Adrenal gland (tissue), 9 donors: ENCODE measurements at regions not wholly inside any gene's neighbourhood (a gene's known extent, or its start where the extent isn't known, plus 50 kb on each side); places are given as distances from the start of the nearest gene placed in this dataset.

Source experiments
- DNase-seq, 7 donors: peaks; one replicate each; pipeline ENCODE4 v3.0.0-alpha.2; 2019 to 2020
- H3K27ac ChIP-seq, 5 donors: fragments of 200-600 bp; sonication (generic) in 4 of 5; 1 replicate in 3 of 5; 2 replicates in 2 of 5; pipeline versions ENCODE4 v1.5.1 to v1.8.0; 2016 to 2020; ENCODE audit warnings: mild to moderate bottlenecking in 1 of 5
- H3K27me3 ChIP-seq: fragments of 200-600 bp; 2 replicates; pipeline ENCODE4 v1.8.0; 2021
- H3K36me3 ChIP-seq, 2 donors: fragments of 200-600 bp; replicated peaks in 1 of 2; 1 replicate in 1 of 2; 2 replicates in 1 of 2; pipeline versions ENCODE4 v1.5.1 to v1.8.0; 2018 to 2022
- H3K4me1 ChIP-seq, 2 donors: fragments of 200-600 bp; replicated peaks in 1 of 2; 1 replicate in 1 of 2; 2 replicates in 1 of 2; pipeline versions ENCODE4 v1.5.1 to v1.8.0; 2018 to 2021
- H3K4me3 ChIP-seq, 4 donors: fragments of 200-600 bp; sonication (generic) in 3 of 4; one replicate each; pipeline ENCODE4 v1.5.1; 2016 to 2018
- H3K9me3 ChIP-seq, 3 donors: fragments of 200-600 bp; sonication (generic) in 1 of 3; replicated peaks in 1 of 3; 1 replicate in 2 of 3; 2 replicates in 1 of 3; pipeline versions ENCODE4 v1.5.1 to v1.8.0; 2016 to 2021
- POLR2A ChIP-seq, 2 donors: fragments of 450-650 bp; IDR thresholded peaks; one replicate each; pipeline ENCODE4 v1.6.1; 2017; ENCODE audit warnings: antibody characterized with exemption in 2 of 2, mild to moderate bottlenecking in 2 of 2, moderate library complexity in 1 of 2
- WGBS, 4 donors: extraction: QIAGEN DNeasy Blood & Tissue Kit in 2 of 4; methylation state at CpG; one replicate each; pipeline versions ENCODE4 v1.1.5 to v1.1.7; 2013 to 2017; 5-methylcytosine and 5-hydroxymethylcytosine counted together
- intact Hi-C, 2 donors: fragments of 100-400 bp; cut with DNase I; formaldehyde crosslinking; loops; one replicate each; pipeline versions ENCODE4 v1.14.1 to v1.15.0; 2022 to 2023
- TF ChIP-seq, protein P1 (sequence below), 6 experiments: fragments of 450-650 bp in 4 of 6; fragments of 200-600 bp in 2 of 6; sonication (generic) in 1 of 6; IDR thresholded peaks; 1 replicate in 5 of 6; 2 replicates in 1 of 6; pipeline versions ENCODE4 v1.5.1 to v1.8.0; 2016 to 2021; ENCODE audit warnings: antibody characterized with exemption in 6 of 6, mild to moderate bottlenecking in 2 of 6, moderate library complexity in 1 of 6
- donor health status: healthy with polysubstance abuse.
- donor health status: Bipolar disorder and iron deficiency.
- donor health status: DM: yes; HTN: yes; CAD: no.
- donor health status: DM: no; HTN: no; CAD: no.
- donor health status: DM: no; HTN: no; CAD: no.

GRCh38 chr12:115440438-115440837 lies 756.5 kb upstream of the TBX3 start:
- Histone ChIP-seq H3K27ac (no peak overlapping the region), H3K9me3 (no peaks in the 10 kb centered on the region), H3K4me3 (no peak overlapping the region), H3K27me3 (no peaks in the 10 kb centered on the region), H3K36me3 (no peaks in the 10 kb centered on the region), H3K4me1 (peaks cover 8 to 9% of the 10 kb centered on the region in 2 donors)
- TF ChIP-seq POLR2A (IDR thresholded peaks at IDR 0.05) = no peak
- TF ChIP-seq, protein P1, sequence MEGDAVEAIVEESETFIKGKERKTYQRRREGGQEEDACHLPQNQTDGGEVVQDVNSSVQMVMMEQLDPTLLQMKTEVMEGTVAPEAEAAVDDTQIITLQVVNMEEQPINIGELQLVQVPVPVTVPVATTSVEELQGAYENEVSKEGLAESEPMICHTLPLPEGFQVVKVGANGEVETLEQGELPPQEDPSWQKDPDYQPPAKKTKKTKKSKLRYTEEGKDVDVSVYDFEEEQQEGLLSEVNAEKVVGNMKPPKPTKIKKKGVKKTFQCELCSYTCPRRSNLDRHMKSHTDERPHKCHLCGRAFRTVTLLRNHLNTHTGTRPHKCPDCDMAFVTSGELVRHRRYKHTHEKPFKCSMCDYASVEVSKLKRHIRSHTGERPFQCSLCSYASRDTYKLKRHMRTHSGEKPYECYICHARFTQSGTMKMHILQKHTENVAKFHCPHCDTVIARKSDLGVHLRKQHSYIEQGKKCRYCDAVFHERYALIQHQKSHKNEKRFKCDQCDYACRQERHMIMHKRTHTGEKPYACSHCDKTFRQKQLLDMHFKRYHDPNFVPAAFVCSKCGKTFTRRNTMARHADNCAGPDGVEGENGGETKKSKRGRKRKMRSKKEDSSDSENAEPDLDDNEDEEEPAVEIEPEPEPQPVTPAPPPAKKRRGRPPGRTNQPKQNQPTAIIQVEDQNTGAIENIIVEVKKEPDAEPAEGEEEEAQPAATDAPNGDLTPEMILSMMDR (IDR thresholded peaks at IDR 0.05) = no peak
- 45 to 73% (median 50%) methylated on average over 2 to 3 of the region's 3 CpGs for WGBS, 4 donors
- peak; percentile 54 to 75 (median 67) for DNase-seq
- intact Hi-C loops = no loop called here

DNA sequence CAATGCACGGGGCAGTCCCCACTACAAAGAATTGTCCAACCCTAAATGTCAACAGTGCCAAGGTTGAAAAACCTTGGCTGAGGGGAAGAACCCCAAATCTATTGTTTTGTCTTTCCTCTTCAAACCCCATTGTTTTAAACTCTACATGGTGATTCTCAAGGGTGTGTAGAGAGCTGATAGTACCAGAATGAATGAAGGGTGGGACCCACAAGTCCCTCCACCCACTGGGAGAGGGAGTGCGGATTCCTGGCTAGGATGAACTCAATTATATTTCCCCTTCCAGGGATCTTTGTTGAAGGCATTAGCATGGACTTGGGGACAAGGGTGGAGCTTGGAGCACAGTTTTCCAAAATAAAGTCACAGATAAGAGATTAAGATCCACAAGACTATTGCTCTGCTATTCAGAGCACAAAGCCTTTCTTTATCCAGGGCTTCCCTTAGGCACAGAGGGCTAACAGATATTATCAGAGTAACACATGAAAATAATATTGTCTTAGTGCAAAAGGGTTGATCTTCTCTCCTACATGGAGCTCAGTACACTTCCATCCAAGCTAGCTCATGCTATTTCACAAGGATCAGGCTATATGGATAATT lies 755.1 kb upstream of the TBX3 start:
- intact Hi-C loops = no loop called here
- DNase-seq = no peak
- no peak for TF ChIP-seq POLR2A (IDR thresholded peaks at IDR 0.05)
- TF ChIP-seq, protein P1 (IDR thresholded peaks at IDR 0.05) = no peak

DNA sequence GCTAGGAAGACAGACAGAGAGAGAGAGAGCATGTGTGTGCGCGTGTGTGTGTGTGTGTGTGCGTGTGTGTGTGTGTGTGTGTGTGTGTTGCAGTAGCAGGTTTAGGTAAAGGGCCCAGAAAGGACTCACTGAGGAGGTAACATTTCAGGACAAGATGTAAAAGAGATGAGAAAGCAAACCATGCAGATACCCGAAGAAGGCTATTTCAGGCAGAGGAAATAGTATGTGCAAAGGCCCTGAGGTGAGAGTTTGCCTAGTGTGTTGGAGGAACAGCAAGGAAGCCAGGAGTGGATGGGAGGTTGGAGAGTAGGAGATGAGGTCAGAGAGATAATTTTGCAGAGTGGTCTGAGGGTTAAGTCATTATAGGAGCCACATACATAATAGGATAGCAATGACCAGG lies 754.3 kb upstream of the TBX3 start:
- intact Hi-C loops = no loop called here
- Histone ChIP-seq H3K4me1 (peaks cover 8 to 9% of the 10 kb centered on the region in 2 donors), H3K27me3 (no peaks in the 10 kb centered on the region), H3K27ac (no peak overlapping the region), H3K36me3 (no peaks in the 10 kb centered on the region), H3K9me3 (no peaks in the 10 kb centered on the region), H3K4me3 (no peak overlapping the region)
- no peak for DNase-seq
- no peak for TF ChIP-seq POLR2A (IDR thresholded peaks at IDR 0.05)
- TF ChIP-seq, protein P1 (IDR thresholded peaks at IDR 0.05) = no peak
- 78 to 96% (median 93%) methylated on average over 4 of the region's 4 CpGs for WGBS, 4 donors

More for the DNA sequence above, 755.1 kb upstream of the TBX3 start:
- Histone ChIP-seq H3K4me1 (peaks cover 8 to 9% of the 10 kb centered on the region in 2 donors), H3K27ac (no peak overlapping the region), H3K27me3 (no peaks in the 10 kb centered on the region), H3K36me3 (no peaks in the 10 kb centered on the region), H3K9me3 (no peaks in the 10 kb centered on the region), H3K4me3 (no peak overlapping the region)
- WGBS, 4 donors = 78 to 96% (median 85%) methylated on average over 2 of the region's 2 CpGs

GRCh38 chr12:115437061-115437567 lies 753.1 kb upstream of the TBX3 start:
- H3K27me3 ChIP-seq = no peaks in the 10 kb centered on the region
- no peak overlapping the region for H3K4me3 ChIP-seq
- peak; percentile 61 to 81 (median 72) for DNase-seq
- H3K36me3 ChIP-seq = no peaks in the 10 kb centered on the region
- intact Hi-C loops = no loop called here
- peaks cover 8 to 9% of the 10 kb centered on the region in 2 donors for H3K4me1 ChIP-seq
- H3K27ac ChIP-seq = peak overlapping the region in 3 of 5 donors; percentile 12 to 60 (median 33)
- H3K9me3 ChIP-seq = no peaks in the 10 kb centered on the region
- TF ChIP-seq, protein P1 (IDR thresholded peaks at IDR 0.05) = no peak
- TF ChIP-seq POLR2A (IDR thresholded peaks at IDR 0.05) = no peak
- WGBS, 4 donors = 22 to 46% (median 31%) methylated on average over 3 to 5 of the region's 5 CpGs
